ENCODE measurements at regions not wholly inside any gene's neighbourhood (a gene's known extent, or its start where the extent isn't known, plus 50 kb on each side); places are given as distances from the start of the nearest gene placed in this dataset.
"Not testable (repeated sequence)": the region's sequence is repeated elsewhere in the genome, so short reads cannot be mapped to it uniquely, and the experiment has no call there.

DNA sequence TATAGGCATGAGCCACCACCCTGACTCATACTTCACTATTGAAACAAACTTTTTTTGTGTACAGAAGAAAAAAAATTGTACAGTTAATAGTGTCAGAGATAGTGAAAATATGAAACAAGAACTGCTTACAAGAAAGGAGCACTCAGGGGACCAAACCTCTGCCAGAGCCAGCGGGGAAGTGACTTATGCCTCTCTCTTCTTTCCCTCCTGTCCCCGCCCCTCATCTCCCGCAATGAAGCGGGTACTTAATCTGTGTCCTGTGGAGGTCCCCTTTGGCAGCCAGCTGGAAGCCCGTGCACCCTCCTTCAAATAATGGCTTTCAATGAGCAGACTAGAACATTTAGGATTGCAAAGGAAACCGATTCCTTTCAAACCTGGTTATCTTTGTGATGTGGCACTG, 51.5 kb downstream of the PPIAL4A start:
- DNase-seq = not testable (repeated sequence)

DNA sequence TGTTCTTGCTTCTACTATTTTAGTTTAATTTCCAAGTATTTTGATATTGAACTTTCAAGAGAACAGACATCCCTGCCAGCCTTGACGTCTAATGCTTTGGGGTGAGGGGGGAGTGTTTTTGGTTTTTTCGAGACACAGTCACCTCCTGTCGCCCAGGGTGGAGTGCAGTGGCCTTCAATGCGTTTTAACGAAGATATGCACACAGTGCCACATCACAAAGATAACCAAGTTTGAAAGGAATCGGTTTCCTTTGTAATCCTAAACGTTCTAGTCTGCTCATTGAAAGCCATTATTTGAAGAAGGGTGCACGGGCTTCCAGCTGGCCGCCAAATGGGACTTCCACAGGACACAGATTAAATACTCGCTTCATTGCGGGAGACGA, 52.3 kb downstream of the PPIAL4A start:
- not testable (repeated sequence) for DNase-seq

GRCh38 chr1:120942218-120942944, 52.8 kb downstream of the PPIAL4A start:
- DNase-seq = peak; percentile 14 to 27

DNA sequence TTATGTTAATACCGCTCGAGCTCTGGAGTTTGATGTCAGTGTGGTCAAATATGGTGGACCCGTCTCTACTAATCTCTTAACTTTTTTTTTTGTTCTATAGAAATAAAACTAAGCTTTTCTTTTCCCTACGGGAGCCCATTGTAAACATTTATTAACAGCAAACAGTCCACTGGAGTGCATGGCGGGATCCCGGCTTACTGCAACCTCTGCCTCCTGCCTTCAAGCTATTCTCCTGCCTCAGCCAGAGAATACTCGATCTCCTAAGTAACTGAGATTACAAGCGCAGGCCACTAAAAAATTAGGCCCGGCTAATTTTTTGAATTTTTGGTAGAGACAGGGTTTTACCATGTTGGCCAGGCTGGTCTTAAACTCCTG, 53.4 kb downstream of the PPIAL4A start:
- DNase-seq = not testable (repeated sequence)

- DNase-seq = not testable (repeated sequence)
Measured at GRCh38 chr1:120944691-120945090, 55.1 kb downstream of the PPIAL4A start.

- not testable (repeated sequence) for DNase-seq
Measured at GRCh38 chr1:120945122-120945521, 55.6 kb downstream of the PPIAL4A start.

DNA sequence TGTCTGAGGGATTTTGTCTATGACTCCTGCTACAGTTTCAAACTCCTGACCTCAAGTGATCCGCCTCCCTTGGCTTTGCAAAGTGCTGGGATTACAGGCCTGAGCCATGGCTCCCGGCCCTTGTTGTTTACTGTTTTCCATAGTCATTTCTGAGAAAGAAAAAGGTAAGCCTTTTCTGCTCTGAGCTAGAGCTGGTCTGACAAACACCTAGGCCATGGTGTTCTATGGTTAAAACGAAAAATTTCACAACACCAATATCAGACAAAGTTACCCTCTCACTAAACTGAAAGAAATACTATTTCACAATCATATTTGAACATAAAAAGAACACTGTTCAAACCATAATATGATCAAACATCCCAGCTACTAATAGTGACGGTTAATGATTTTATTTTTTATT, 57.5 kb downstream of the PPIAL4A start:
- DNase-seq = not testable (repeated sequence)

DNA sequence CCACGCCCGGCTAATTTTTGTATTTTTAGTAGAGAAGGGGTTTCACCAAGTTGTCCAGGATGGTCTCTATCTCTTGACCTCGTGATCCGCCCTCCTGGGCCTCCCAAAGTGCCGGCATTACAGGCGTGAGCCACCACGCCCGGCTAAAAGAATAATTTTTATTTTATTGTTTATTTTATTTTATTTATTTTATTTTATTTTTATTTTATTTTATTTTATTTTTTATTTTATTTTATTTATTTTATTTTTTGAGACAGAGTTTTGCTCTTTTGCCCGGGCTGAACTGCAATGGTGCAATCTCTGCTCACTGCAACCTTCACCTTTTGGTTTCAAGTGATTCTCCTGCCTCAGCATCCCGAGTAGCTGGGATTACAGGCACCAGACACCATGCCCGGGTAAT, 60.2 kb downstream of the PPIAL4A start:
- not testable (repeated sequence) for DNase-seq

GRCh38 chr1:120950633-120951032, 61.1 kb downstream of the PPIAL4A start:
- DNase-seq = not testable (repeated sequence)

GRCh38 chr1:120951100-120951499, 61.5 kb downstream of the PPIAL4A start:
- DNase-seq = not testable (repeated sequence)

DNA sequence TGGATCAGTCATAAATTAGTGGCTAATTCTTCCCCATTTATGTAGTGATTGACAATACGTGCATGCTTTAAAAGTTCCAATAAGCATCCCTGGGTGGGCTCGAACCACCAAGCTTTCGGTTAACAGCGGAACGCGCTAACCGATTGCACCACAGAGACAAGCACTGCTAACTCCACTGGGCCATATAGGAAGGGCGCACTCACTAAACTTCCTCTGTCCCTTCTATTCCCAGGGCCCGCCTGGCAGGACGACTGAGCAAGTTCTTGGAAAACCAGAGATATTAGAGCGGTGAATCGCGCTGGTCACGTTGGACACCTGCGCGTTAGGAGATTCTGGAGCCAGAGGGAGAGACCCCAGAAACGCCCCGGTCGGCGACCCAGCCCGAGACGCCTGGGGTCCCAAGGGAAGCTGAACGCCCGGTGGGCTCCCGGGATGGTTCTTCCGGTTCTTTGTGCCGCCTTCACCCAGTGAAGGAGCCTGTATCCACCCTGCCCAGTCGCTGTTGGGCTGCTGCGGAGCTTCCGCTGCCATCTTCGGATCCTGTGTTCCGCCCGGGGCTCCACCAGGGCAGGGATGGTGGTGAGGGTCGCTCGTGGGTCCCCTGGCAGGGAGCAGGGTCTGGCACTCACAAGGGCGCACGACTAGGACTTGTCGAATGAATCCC, 62.8 kb downstream of the PPIAL4A start:
- not testable (repeated sequence) for DNase-seq

DNA sequence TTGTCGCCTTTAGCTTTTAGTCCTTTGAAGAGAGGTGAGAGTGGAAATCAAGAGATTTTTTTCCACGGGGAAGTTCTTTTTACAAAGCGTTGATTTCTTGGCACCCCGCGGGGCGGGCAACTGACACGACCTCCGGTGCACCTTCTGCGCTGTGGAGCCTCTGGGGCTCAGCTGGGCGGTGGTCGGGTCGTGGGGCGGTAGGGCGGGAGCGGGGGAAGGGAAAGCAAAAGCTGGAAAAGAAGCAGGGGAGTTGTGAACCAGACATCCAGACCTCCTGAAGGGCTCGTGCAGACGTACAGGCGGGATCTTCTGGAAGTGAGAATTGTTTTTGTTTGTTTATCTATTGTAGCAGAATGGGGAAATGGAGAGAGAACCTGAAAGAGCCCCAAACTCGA, 63.3 kb downstream of the PPIAL4A start:
- not testable (repeated sequence) for DNase-seq

- DNase-seq = no peak
Measured at GRCh38 chr1:120954736-120955135, 65.2 kb downstream of the PPIAL4A start.

DNA sequence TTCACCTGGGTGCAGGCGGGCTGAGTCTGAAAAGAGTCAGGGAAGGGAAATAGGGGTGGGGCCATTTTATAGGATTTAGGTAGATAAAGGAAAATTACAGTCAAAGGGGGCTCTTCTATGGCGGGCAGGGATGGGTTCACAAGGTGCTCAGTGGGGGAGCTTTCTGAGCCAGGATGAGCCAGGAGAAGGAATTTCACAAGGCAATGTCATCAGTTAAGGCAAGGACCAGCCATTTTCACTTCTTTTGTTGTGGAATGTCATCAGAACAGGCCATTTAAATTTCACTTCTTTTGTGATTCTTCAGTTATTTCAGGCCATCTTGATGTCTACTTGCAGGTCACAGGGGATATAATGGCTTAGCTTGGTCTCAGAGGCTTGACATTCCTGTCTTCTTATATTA, 66.4 kb downstream of the PPIAL4A start:
- DNase-seq = not testable (repeated sequence)

DNA sequence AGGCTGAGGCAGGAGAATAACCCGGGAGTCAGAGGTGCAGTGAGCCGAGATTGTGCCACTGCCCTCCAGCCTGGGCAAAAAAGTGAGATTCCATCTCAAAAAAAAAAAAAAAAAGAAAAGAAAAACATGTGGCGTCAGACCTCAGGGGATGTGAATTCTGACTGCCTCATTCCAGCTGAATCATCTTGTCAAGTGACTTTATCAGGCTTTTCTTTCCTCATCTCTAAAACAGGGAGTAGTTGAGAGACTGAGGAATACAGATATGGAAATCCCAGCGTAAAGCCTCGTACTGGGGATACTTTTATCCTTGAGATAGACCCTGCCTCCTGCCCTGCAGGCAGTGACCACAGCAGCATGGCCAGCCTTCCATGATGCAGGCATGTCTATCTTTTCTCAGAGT, 76.4 kb downstream of the PPIAL4A start:
- DNase-seq = not testable (repeated sequence)

GRCh38 chr1:120972863-120973262, 83.3 kb downstream of the PPIAL4A start:
- not testable (repeated sequence) for DNase-seq

- DNase-seq = not testable (repeated sequence)
Measured at GRCh38 chr1:120973836-120974235, 84.3 kb downstream of the PPIAL4A start.

GRCh38 chr1:120977279-120977678, 87.7 kb downstream of the PPIAL4A start:
- not testable (repeated sequence) for DNase-seq

- DNase-seq = not testable (repeated sequence)
Measured at GRCh38 chr1:120981489-120982094, 92.0 kb downstream of the PPIAL4A start.

- not testable (repeated sequence) for DNase-seq
Measured at GRCh38 chr1:120994614-120995013, 105.0 kb downstream of the PPIAL4A start.

- not testable (repeated sequence) for DNase-seq
Measured at GRCh38 chr1:120995025-120995424, 105.5 kb downstream of the PPIAL4A start.

- DNase-seq = not testable (repeated sequence)
Measured at GRCh38 chr1:121001090-121001726, 111.6 kb downstream of the PPIAL4A start.

- DNase-seq = not testable (repeated sequence)
Measured at GRCh38 chr1:121003230-121003629, 113.7 kb downstream of the PPIAL4A start.
